ENCODE measurements at regions not wholly inside any gene's neighbourhood (a gene's known extent, or its start where the extent isn't known, plus 50 kb on each side); places are given as distances from the start of the nearest gene placed in this dataset.

- TF ChIP-seq CTCF (IDR thresholded peaks at IDR 0.05) (no peak), POLR2AphosphoS5 (IDR thresholded peaks at IDR 0.05) (no peak)
These were observed 221.3 kb downstream of the SEC14L1 start for GRCh38 chr17:77361986-77362620.

Measured in stomach (tissue), 4 donors.